Thoracic aorta (tissue), 2 donors: ENCODE measurements at regions not wholly inside any gene's neighbourhood (a gene's known extent, or its start where the extent isn't known, plus 50 kb on each side); places are given as distances from the start of the nearest gene placed in this dataset.

ENCODE experiments used
- ATAC-seq: fragments of 150-250 bp; one replicate; pipeline ENCODE4 v1.8.0; 2017; ENCODE audit warnings: low read depth; ENCODE audit not compliant: insufficient number of reproducible peaks, low FRiP score
- DNase-seq: peaks from one replicate; pipeline ENCODE4 v3.0.0-alpha.2; 2020; ENCODE audit warnings: low spot score
- H3K27ac ChIP-seq, 2 donors: fragments of 200-600 bp; sonication (generic); 1 replicate in 1 of 2; 2 replicates in 1 of 2; pipeline ENCODE4 v1.5.1; 2016; ENCODE audit warnings: mild to moderate bottlenecking in 2 of 2, moderate library complexity in 2 of 2
- H3K27me3 ChIP-seq: fragments of 200-600 bp; sonication (generic); replicated peaks from 2 replicates; pipeline ENCODE4 v1.6.0; 2016; ENCODE audit warnings: mild to moderate bottlenecking; ENCODE audit not compliant: insufficient read depth
- H3K36me3 ChIP-seq: fragments of 200-600 bp; sonication (generic); one replicate; pipeline ENCODE4 v1.5.1; 2016
- H3K4me1 ChIP-seq, 2 donors: fragments of 200-600 bp; sonication (generic); 1 replicate in 1 of 2; 2 replicates in 1 of 2; pipeline versions ENCODE4 v1.5.1 to v1.6.0; 2016; ENCODE audit warnings: low read depth in 2 of 2, mild to moderate bottlenecking in 1 of 2; ENCODE audit not compliant: control insufficient read depth in 1 of 2
- H3K4me3 ChIP-seq: fragments of 200-600 bp; sonication (generic); 2 replicates; pipeline ENCODE4 v1.5.1; 2016; ENCODE audit warnings: mild to moderate bottlenecking
- H3K9me3 ChIP-seq: fragments of 200-600 bp; sonication (generic); 2 replicates; pipeline ENCODE4 v1.5.1; 2016
- CTCF ChIP-seq: fragments of 200-600 bp; sonication (generic); IDR thresholded peaks from one replicate; pipeline ENCODE4 v1.5.1; 2019; ENCODE audit warnings: antibody characterized with exemption

- DNase-seq, result no peak
- peaks cover 5 to 19% of the 10 kb centered on the region in 2 donors for H3K4me1 ChIP-seq
- H3K36me3 ChIP-seq, result no peaks in the 10 kb centered on the region
- TF ChIP-seq CTCF, result no peak
- H3K27me3 ChIP-seq, result no peaks in the 10 kb centered on the region
- H3K27ac ChIP-seq, result no peak overlapping the region
- no peak for ATAC-seq
- H3K4me3 ChIP-seq, result no peak overlapping the region
- no peaks in the 10 kb centered on the region for H3K9me3 ChIP-seq
These were observed 204.0 kb upstream of the GPR12 start for GRCh38 chr13:26964278-26965250.

- H3K4me1 ChIP-seq, result peaks cover 5 to 19% of the 10 kb centered on the region in 2 donors
- no peak overlapping the region for H3K27ac ChIP-seq
- H3K4me3 ChIP-seq, result no peak overlapping the region
- no peak for ATAC-seq
- TF ChIP-seq CTCF, result no peak
- H3K36me3 ChIP-seq, result no peaks in the 10 kb centered on the region
- DNase-seq, result no peak
- H3K9me3 ChIP-seq, result no peaks in the 10 kb centered on the region
- no peaks in the 10 kb centered on the region for H3K27me3 ChIP-seq
These were observed 202.1 kb upstream of the GPR12 start for GRCh38 chr13:26962671-26963070.

DNA sequence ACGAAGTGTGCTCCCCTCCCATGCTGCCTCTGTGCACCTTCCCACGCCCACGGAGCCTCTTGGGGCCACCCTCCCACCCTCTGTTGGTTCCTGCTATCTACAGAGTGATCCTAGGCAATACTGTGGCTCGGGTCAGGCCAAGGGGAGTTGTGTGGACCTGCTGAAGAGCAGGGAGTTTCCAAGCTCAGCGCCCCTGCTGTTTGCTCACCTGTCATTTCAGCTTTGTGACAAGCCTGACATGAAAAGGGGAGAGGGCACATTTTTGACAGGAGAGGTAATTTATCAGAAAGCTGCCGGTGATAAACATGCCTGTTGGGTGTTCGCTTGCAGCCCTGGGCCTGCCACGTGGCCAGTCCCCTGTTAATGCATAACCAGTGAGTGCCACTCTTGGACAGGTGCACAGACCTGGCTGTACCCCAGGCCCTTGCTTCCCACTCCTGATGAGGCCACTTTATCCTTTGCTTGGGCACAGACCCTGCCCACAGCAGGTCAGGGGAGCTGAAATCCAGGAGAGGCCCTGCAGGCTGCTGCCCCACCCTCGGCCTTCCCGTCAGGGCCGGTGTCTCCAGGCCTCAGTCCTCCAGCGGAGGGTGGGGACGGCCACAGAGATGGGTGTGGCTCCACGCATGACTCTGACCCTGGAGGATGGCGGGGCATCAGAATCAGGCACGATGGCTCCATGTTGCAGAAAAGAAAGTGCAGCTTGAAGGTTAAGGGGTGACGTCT lies 201.5 kb upstream of the GPR12 start:
- ATAC-seq, result no peak
- H3K4me1 ChIP-seq, result peaks cover 5 to 19% of the 10 kb centered on the region in 2 donors

GRCh38 chr13:26957182-26957581 lies 196.6 kb upstream of the GPR12 start:
- no peak for ATAC-seq
- no peaks in the 10 kb centered on the region for H3K27me3 ChIP-seq
- no peak for TF ChIP-seq CTCF
- no peak overlapping the region for H3K4me3 ChIP-seq
- H3K36me3 ChIP-seq, result no peaks in the 10 kb centered on the region
- H3K9me3 ChIP-seq, result no peaks in the 10 kb centered on the region
- no peaks in the 10 kb centered on the region for H3K4me1 ChIP-seq
- no peak for DNase-seq
- H3K27ac ChIP-seq, result no peak overlapping the region

More for the DNA sequence above, 201.5 kb upstream of the GPR12 start:
- Histone ChIP-seq H3K36me3 (no peaks in the 10 kb centered on the region), H3K9me3 (no peaks in the 10 kb centered on the region), H3K4me3 (no peak overlapping the region), H3K27me3 (no peaks in the 10 kb centered on the region), H3K27ac (no peak overlapping the region)
- no peak for TF ChIP-seq CTCF
- no peak for DNase-seq

DNA sequence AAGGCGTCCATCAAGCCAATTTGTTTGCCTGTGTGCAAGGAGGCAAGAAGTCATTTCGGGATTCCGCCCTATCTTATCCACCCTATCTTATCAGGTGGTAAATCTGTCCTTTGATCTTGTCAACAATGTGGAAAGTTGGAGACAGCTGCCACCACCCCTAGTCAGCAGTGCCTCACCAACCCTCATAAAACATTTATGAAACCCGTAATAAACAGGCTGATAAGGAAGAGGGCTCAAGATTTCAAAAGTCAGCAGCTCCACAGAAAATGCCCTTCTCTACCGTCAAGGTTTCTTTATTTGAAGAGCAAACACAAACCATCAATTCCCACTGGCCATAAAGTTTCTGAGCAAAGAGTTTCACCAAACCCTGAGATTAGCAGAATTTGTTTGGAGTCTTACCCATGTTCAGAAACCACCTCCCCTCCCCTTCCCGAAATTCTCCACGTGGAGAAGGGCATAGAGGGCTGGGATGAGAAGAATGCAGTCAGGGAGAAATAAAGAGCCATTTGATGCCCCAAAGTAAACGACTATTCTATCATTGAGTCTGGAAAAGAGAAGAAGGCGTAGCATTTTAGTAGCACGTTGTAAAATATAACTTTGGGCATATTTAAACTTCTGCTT lies 196.0 kb upstream of the GPR12 start:
- no peak for ATAC-seq
- H3K27ac ChIP-seq, result no peak overlapping the region
- H3K9me3 ChIP-seq, result no peaks in the 10 kb centered on the region
- H3K4me3 ChIP-seq, result no peak overlapping the region
- no peaks in the 10 kb centered on the region for H3K27me3 ChIP-seq
- H3K4me1 ChIP-seq, result peaks cover 0 to 4% of the 10 kb centered on the region in 2 donors
- no peak for TF ChIP-seq CTCF
- no peaks in the 10 kb centered on the region for H3K36me3 ChIP-seq
- no peak for DNase-seq
